Heart right ventricle (tissue), 16 donors: ENCODE measurements at regions not wholly inside any gene's neighbourhood (a gene's known extent, or its start where the extent isn't known, plus 50 kb on each side); places are given as distances from the start of the nearest gene placed in this dataset.
"Not testable (repeated sequence)": the region's sequence is repeated elsewhere in the genome, so short reads cannot be mapped to it uniquely, and the experiment has no call there.

Experiments
- ATAC-seq, 8 donors: fragments of 200-7000 bp; cut with Tn5 transposase; one replicate each; pipeline ENCODE4 v1.9.1; 2020; ENCODE audit warnings: mild to moderate bottlenecking in 8 of 8, moderate library complexity in 8 of 8, moderate number of reproducible peaks in 1 of 8
- DNase-seq, 2 donors: peaks; one replicate each; pipeline ENCODE4 v3.0.0-alpha.2; 2020
- H3K27ac ChIP-seq, 10 donors: fragments of 200-600 bp; sonication (generic) in 2 of 10; one replicate each; pipeline versions ENCODE4 v1.5.0 to v1.8.0; 2020 to 2022; ENCODE audit warnings: mild to moderate bottlenecking in 3 of 10
- H3K27me3 ChIP-seq, 7 donors: fragments of 200-600 bp; one replicate each; pipeline ENCODE4 v1.8.0; 2021 to 2022; ENCODE audit warnings: mild to moderate bottlenecking in 2 of 7
- H3K36me3 ChIP-seq, 9 donors: fragments of 200-600 bp; sonication (generic) in 1 of 9; one replicate each; pipeline versions ENCODE4 v1.5.0 to v1.8.0; 2020 to 2022; ENCODE audit warnings: mild to moderate bottlenecking in 2 of 9
- H3K4me1 ChIP-seq, 9 donors: fragments of 200-600 bp; sonication (generic) in 1 of 9; one replicate each; pipeline versions ENCODE4 v1.5.0 to v1.8.0; 2020 to 2022; ENCODE audit warnings: mild to moderate bottlenecking in 4 of 9
- H3K4me3 ChIP-seq, 10 donors: fragments of 200-600 bp; sonication (generic) in 2 of 10; one replicate each; pipeline versions ENCODE4 v1.5.0 to v1.8.0; 2020 to 2022; ENCODE audit warnings: mild to moderate bottlenecking in 7 of 10, moderate library complexity in 2 of 10
- H3K9me3 ChIP-seq, 11 donors: fragments of 200-600 bp in 10 of 11; sonication (generic) in 2 of 11; one replicate each; pipeline versions ENCODE4 v1.5.0 to v1.8.0; 2013 to 2022; ENCODE audit warnings: mild to moderate bottlenecking in 2 of 11, control low read depth in 1 of 11, moderate library complexity in 1 of 11
- CTCF ChIP-seq, 9 donors: fragments of 200-600 bp; sonication (generic) in 2 of 9; IDR thresholded peaks; one replicate each; pipeline versions ENCODE4 v1.5.0 to v1.8.0; 2021 to 2022; ENCODE audit warnings: antibody characterized with exemption in 9 of 9, mild to moderate bottlenecking in 5 of 9, moderate library complexity in 1 of 9
- WGBS, 2 donors: extraction: QIAGEN DNeasy Blood & Tissue Kit; methylation state at CpG; one replicate each; pipeline ENCODE4 v1.1.7; 2013; ENCODE audit warnings: inconsistent platforms in 1 of 2; 5-methylcytosine and 5-hydroxymethylcytosine counted together
- intact Hi-C, 10 donors: fragments of 100-400 bp; cut with DNase I; formaldehyde crosslinking; loops; one replicate each; pipeline versions ENCODE4 v1.11.1 to v1.14.2; 2022
- donor health status: Arrhythmogenic right ventricular cardiomyopathy.
- donor health status: ischemic (EF 13 %, LVEDD 7.1; RV severe dilation, severe dysfunction).
- donor health status: healthy with polysubstance abuse.
- donor health status: DM: no; HTN: yes; CAD: no.
- donor health status: DM: no; HTN: no; CAD: no.
- donor health status: ischemic (EF 25% LVEDD 6.9; RV normal size, moderate dysfunction).
- donor health status: ischemic (EF 25% LVEDD 5.7; RV mildly dilated, moderate dysfunction).
- donor health status: healthy.
- donor health status: DM: yes; HTN: yes; CAD: no.
- donor health status: Ischemic cardiomyopathy.
- donor health status: ischemic (EF 35%, LVEDD 5.7; RV mildly dilated, moderate dysfunction).
- donor health status: nonischemic (EF 11% LVEDD 7.7; RV severe dilation, severe dysfunction).
- donor health status: DM: yes; HTN: yes; CAD: no.
- donor health status: PGD.
- donor health status: ischemic (EF 29% LVEDD 5.4; RV normal size, mild dysfunction).
- donor health status: nonischemic (EF 23%, LVEDD 6.1; RV moderate dilation, normal function).

GRCh38 chr14:83006121-83006670 is 1472.5 kb upstream of the SEL1L start:
- Histone ChIP-seq H3K27me3 (no peaks in the 10 kb centered on the region), H3K9me3 (peaks cover 0 to 13% (median 0%) of the 10 kb centered on the region in 11 donors), H3K27ac (no peak overlapping the region), H3K4me1 (no peaks in the 10 kb centered on the region), H3K4me3 (no peak overlapping the region), H3K36me3 (no peaks in the 10 kb centered on the region)
- TF ChIP-seq CTCF (IDR thresholded peaks at IDR 0.05), result no peak
- DNase-seq (no peak), ATAC-seq (no peak)
- intact Hi-C loops, result no loop called here
- WGBS, 2 donors, result 25 to 32% methylated on average over 1 of the region's 1 CpG

- H3K36me3 ChIP-seq, DNase-seq, H3K4me1 ChIP-seq, H3K27me3 ChIP-seq, H3K27ac ChIP-seq, H3K4me3 ChIP-seq, ATAC-seq, intact Hi-C loops: not testable (repeated sequence)
- 95% methylated on average over 7 of the region's 7 CpGs for WGBS, 2 donors
- H3K9me3 ChIP-seq, result peaks cover 0 to 13% (median 0%) of the 10 kb centered on the region in 11 donors
These were observed 1473.4 kb upstream of the SEL1L start for GRCh38 chr14:83007052-83007451.

- no peak for TF ChIP-seq CTCF (IDR thresholded peaks at IDR 0.05)
- Histone ChIP-seq H3K4me3 (no peak overlapping the region), H3K9me3 (peaks cover 0 to 13% (median 0%) of the 10 kb centered on the region in 11 donors), H3K27ac (no peak overlapping the region), H3K4me1 (no peaks in the 10 kb centered on the region), H3K36me3 (no peaks in the 10 kb centered on the region), H3K27me3 (no peaks in the 10 kb centered on the region)
- WGBS, 2 donors, result 83 to 93% methylated on average over 1 of the region's 1 CpG
- ATAC-seq (no peak), DNase-seq (no peak)
- intact Hi-C loops, result no loop called here
These were observed 1474.1 kb upstream of the SEL1L start for GRCh38 chr14:83007641-83008225.

- Histone ChIP-seq H3K9me3 (no peaks in the 10 kb centered on the region), H3K4me3 (no peak overlapping the region), H3K36me3 (no peaks in the 10 kb centered on the region), H3K27ac (no peak overlapping the region), H3K4me1 (no peaks in the 10 kb centered on the region), H3K27me3 (no peaks in the 10 kb centered on the region)
- TF ChIP-seq CTCF (IDR thresholded peaks at IDR 0.05), result no peak
- intact Hi-C loops, result no loop called here
- ATAC-seq, result no peak
- DNase-seq, result no peak
- WGBS, 2 donors, result 72 to 77% methylated on average over 5 of the region's 5 CpGs
These were observed 1483.6 kb upstream of the SEL1L start for GRCh38 chr14:83017296-83017695.

- ATAC-seq, result no peak
- 64 to 74% methylated on average over 3 of the region's 3 CpGs for WGBS, 2 donors
These were observed 1486.2 kb upstream of the SEL1L start for GRCh38 chr14:83019744-83020414.

More at GRCh38 chr14:83019744-83020414, 1486.2 kb upstream of the SEL1L start:
- TF ChIP-seq CTCF (IDR thresholded peaks at IDR 0.05), result no peak
- no peak overlapping the region for H3K4me3 ChIP-seq
- H3K27ac ChIP-seq, result no peak overlapping the region
- no peak for DNase-seq
- H3K27me3 ChIP-seq, result no peaks in the 10 kb centered on the region
- H3K36me3 ChIP-seq, result no peaks in the 10 kb centered on the region
- no peaks in the 10 kb centered on the region for H3K4me1 ChIP-seq
- intact Hi-C loops, result no loop called here
- no peaks in the 10 kb centered on the region for H3K9me3 ChIP-seq
